ENCODE measurements at regions not wholly inside any gene's neighbourhood (a gene's known extent, or its start where the extent isn't known, plus 50 kb on each side); places are given as distances from the start of the nearest gene placed in this dataset.

GRCh38 chr1:185562461-185563359 is 171.5 kb upstream of the HMCN1 start:
- Mint-ChIP-seq H3K4me3 (no peak overlapping the region), H3K36me3 (ENCODE audit: low read depth) (no peaks in the 10 kb centered on the region), H3K27ac (no peak overlapping the region), H3K4me1 (peaks cover 59% of the 10 kb centered on the region), H3K27me3 (no peaks in the 10 kb centered on the region), H3K9me3 (peaks cover 6% of the 10 kb centered on the region)
- DNase-seq: no peak
- intact Hi-C loops (cut with micrococcal nuclease): loop anchor here (5.0 to 10.0 kb wide), 6 partner anchors 120 to 808 kb away; partner anchors contain the start of genes EDEM3 and NIBAN1

- peak overlapping the region; percentile 47 for H3K4me3 Mint-ChIP-seq
- H3K27me3 Mint-ChIP-seq: no peaks in the 10 kb centered on the region
- H3K9me3 Mint-ChIP-seq: no peaks in the 10 kb centered on the region
- intact Hi-C loops (cut with micrococcal nuclease): loop anchor here (2.0 to 10.0 kb wide), 9 partner anchors 61 to 807 kb away; partner anchors contain the start of genes EDEM3, NIBAN1, SWT1 and TRMT1L
- H3K36me3 Mint-ChIP-seq (ENCODE audit: low read depth): no peaks in the 10 kb centered on the region
- peaks cover 48% of the 10 kb centered on the region for H3K4me1 Mint-ChIP-seq
- H3K27ac Mint-ChIP-seq: peak overlapping the region; percentile 68
- peak; percentile 76 for DNase-seq
These were observed 172.6 kb upstream of the HMCN1 start for GRCh38 chr1:185561629-185562028.

- H3K4me1 Mint-ChIP-seq: peaks cover 44% of the 10 kb centered on the region
- H3K36me3 Mint-ChIP-seq (ENCODE audit: low read depth): no peaks in the 10 kb centered on the region
- H3K9me3 Mint-ChIP-seq: no peaks in the 10 kb centered on the region
- peak; percentile 75 for DNase-seq
- peak overlapping the region; percentile 64 for H3K4me3 Mint-ChIP-seq
- no peaks in the 10 kb centered on the region for H3K27me3 Mint-ChIP-seq
- intact Hi-C loops (cut with micrococcal nuclease): loop anchor here (1.0 to 10.0 kb wide), 13 partner anchors 8 to 806 kb away; partner anchors contain the start of genes EDEM3, IVNS1ABP, NIBAN1 and SWT1
- peak overlapping the region; percentile 68 for H3K27ac Mint-ChIP-seq
These were observed 173.4 kb upstream of the HMCN1 start for GRCh38 chr1:185560760-185561159.

- Mint-ChIP-seq H3K4me3 (peak overlapping the region; percentile 64), H3K4me1 (peaks cover 44% of the 10 kb centered on the region), H3K27ac (peak overlapping the region; percentile 68), H3K9me3 (no peaks in the 10 kb centered on the region), H3K27me3 (no peaks in the 10 kb centered on the region), H3K36me3 (ENCODE audit: low read depth) (no peaks in the 10 kb centered on the region)
- intact Hi-C loops (cut with micrococcal nuclease): loop anchor here (1.0 to 10.0 kb wide), 13 partner anchors 8 to 805 kb away; partner anchors contain the start of genes EDEM3, IVNS1ABP, NIBAN1 and SWT1
- peak; percentile 92 for DNase-seq
These were observed 174.4 kb upstream of the HMCN1 start for GRCh38 chr1:185559684-185560331.

DNA sequence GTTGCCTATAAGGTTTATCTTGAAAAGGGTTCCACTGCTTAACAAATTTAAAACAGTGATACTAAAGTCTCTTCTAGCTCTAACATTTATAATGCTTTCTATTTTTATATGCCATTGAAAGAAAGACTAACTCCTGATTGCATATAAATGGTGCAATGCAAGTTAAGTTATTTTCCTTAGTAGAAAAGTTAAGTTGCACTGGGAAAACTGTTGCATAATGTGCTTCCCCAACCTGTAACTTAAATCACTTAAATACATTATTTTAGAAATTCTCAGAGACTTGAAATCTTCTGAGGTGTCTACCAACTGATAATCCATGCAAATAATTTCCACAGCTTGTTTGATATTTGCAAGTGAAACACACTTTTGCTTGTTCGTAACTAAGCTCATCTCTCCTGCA is 175.0 kb upstream of the HMCN1 start:
- Mint-ChIP-seq H3K27me3 (no peaks in the 10 kb centered on the region), H3K4me3 (no peak overlapping the region)

DNA sequence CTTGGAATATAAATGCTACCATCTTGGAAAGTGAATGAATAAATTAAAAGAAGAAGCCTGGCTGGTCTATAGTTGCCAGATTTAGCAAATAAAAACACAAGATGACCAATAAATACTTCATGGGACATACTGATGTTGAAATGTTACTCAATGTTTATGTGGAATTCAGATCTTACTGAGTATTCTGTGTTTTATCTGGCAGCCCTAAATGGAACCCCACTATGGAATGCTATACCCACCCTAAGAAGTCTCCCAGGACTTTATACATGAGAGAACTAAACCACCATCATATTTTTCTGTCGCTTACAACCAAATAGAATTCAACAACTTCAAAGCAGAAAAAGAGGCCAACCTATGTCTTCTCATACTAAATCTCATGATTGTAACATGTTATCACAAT is 177.6 kb upstream of the HMCN1 start:
- Mint-ChIP-seq H3K27ac (no peak overlapping the region), H3K4me3 (no peak overlapping the region), H3K9me3 (no peaks in the 10 kb centered on the region), H3K27me3 (no peaks in the 10 kb centered on the region), H3K36me3 (ENCODE audit: low read depth) (no peaks in the 10 kb centered on the region), H3K4me1 (peaks cover 26% of the 10 kb centered on the region)
- intact Hi-C loops (cut with micrococcal nuclease): no loop called here
- DNase-seq: no peak

More for the DNA sequence above, 175.0 kb upstream of the HMCN1 start:
- peaks cover 42% of the 10 kb centered on the region for H3K4me1 Mint-ChIP-seq
- intact Hi-C loops (cut with micrococcal nuclease): no loop called here
- DNase-seq: no peak
- H3K36me3 Mint-ChIP-seq (ENCODE audit: low read depth): no peaks in the 10 kb centered on the region
- H3K9me3 Mint-ChIP-seq: no peaks in the 10 kb centered on the region
- H3K27ac Mint-ChIP-seq: peak overlapping the region; percentile 68

- no peak for DNase-seq
- Mint-ChIP-seq H3K4me3 (no peak overlapping the region), H3K9me3 (no peaks in the 10 kb centered on the region), H3K27ac (no peak overlapping the region), H3K4me1 (peaks cover 18% of the 10 kb centered on the region), H3K27me3 (no peaks in the 10 kb centered on the region), H3K36me3 (ENCODE audit: low read depth) (peaks cover 2% of the 10 kb centered on the region)
- intact Hi-C loops (cut with micrococcal nuclease): no loop called here
These were observed 178.4 kb upstream of the HMCN1 start for GRCh38 chr1:185555743-185556142.

DNA sequence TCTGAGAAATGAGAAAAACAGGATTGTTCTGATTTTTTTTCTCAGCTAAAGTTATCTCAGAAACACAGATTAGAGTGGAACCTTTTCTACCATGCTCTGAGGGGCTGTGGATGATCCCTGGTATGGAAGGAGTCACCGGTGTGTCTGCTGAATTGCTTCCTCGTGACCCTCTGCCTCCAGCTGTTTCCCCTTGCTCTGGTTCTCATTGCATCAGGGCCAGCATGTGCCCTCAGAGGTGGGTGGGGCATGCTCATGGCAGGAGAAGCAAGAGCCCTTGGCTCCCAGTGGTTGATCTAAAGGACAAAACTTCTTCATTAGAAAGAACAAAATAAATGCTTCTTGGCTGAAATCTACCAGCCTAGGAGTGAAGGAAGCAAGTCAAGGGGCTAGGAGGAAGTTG is 183.2 kb upstream of the HMCN1 start:
- H3K9me3 Mint-ChIP-seq: peaks cover 21% of the 10 kb centered on the region
- no peak overlapping the region for H3K27ac Mint-ChIP-seq
- H3K27me3 Mint-ChIP-seq: no peaks in the 10 kb centered on the region

GRCh38 chr1:185549906-185550305 is 184.3 kb upstream of the HMCN1 start:
- H3K4me3 Mint-ChIP-seq: no peak overlapping the region
- H3K9me3 Mint-ChIP-seq: peaks cover 22% of the 10 kb centered on the region
- intact Hi-C loops (cut with micrococcal nuclease): no loop called here
- DNase-seq: no peak
- peaks cover 2% of the 10 kb centered on the region for H3K36me3 Mint-ChIP-seq (ENCODE audit: low read depth)
- peaks cover 2% of the 10 kb centered on the region for H3K4me1 Mint-ChIP-seq
- no peaks in the 10 kb centered on the region for H3K27me3 Mint-ChIP-seq
- no peak overlapping the region for H3K27ac Mint-ChIP-seq

More for the DNA sequence above, 183.2 kb upstream of the HMCN1 start:
- Mint-ChIP-seq H3K4me1 (peaks cover 2% of the 10 kb centered on the region), H3K36me3 (ENCODE audit: low read depth) (peaks cover 2% of the 10 kb centered on the region), H3K4me3 (no peak overlapping the region)
- intact Hi-C loops (cut with micrococcal nuclease): no loop called here
- DNase-seq: no peak

GRCh38 chr1:185546029-185546428 is 188.2 kb upstream of the HMCN1 start:
- Mint-ChIP-seq H3K4me1 (peaks cover 2% of the 10 kb centered on the region), H3K27me3 (no peaks in the 10 kb centered on the region), H3K27ac (no peak overlapping the region), H3K36me3 (ENCODE audit: low read depth) (peaks cover under 1% of the 10 kb centered on the region), H3K9me3 (peaks cover 24% of the 10 kb centered on the region), H3K4me3 (no peak overlapping the region)
- no peak for DNase-seq
- intact Hi-C loops (cut with micrococcal nuclease): no loop called here

DNA sequence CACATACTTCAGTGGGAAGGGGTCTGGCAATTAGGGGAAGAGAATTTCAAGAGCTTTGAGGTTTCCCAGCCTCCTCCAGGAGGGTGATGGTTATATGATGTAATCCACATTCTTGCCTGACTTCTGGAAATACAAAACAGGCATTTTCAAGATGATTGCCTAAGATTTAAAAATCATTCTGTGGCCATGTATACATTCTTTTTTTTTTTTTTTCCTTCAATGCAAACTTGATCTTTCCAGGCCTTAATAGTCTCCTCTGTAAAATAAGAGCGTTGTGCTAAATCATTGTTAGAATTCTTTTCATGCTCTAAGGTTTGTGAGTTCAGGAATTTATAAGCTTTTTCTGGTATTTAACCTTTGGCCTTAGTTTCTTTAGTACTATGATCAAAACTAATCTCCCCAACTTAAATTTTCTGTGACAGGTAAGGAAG is 192.3 kb upstream of the HMCN1 start:
- H3K27ac Mint-ChIP-seq: no peak overlapping the region
- H3K4me3 Mint-ChIP-seq: no peak overlapping the region
- no peaks in the 10 kb centered on the region for H3K27me3 Mint-ChIP-seq
- no peak for DNase-seq
- intact Hi-C loops (cut with micrococcal nuclease): no loop called here
- H3K4me1 Mint-ChIP-seq: peaks cover 10% of the 10 kb centered on the region
- peaks cover 26% of the 10 kb centered on the region for H3K9me3 Mint-ChIP-seq
- H3K36me3 Mint-ChIP-seq (ENCODE audit: low read depth): peaks cover 6% of the 10 kb centered on the region

DNA sequence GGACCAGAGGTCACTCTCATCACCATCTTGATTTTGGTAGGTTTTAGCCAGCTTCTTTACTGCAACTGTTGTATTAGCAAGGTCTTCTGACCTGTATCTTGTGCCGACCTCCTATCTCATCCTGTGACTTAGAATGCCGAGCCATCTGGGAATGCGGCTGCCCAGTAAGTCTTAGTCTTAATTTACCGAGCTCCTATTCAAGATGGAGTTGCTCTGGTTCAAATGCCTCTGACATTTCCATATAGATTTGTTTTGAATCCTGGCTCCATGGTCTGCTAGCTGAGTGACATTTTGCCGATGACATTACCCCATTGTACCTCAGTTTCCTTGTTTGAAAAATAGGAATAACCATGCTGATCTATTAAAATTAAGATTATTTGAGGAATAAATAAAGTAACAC is 193.9 kb upstream of the HMCN1 start:
- Mint-ChIP-seq H3K27me3 (no peaks in the 10 kb centered on the region), H3K4me3 (no peak overlapping the region), H3K9me3 (peaks cover 17% of the 10 kb centered on the region), H3K27ac (no peak overlapping the region), H3K4me1 (peaks cover 13% of the 10 kb centered on the region), H3K36me3 (ENCODE audit: low read depth) (peaks cover 6% of the 10 kb centered on the region)
- no peak for DNase-seq
- intact Hi-C loops (cut with micrococcal nuclease): no loop called here

DNA sequence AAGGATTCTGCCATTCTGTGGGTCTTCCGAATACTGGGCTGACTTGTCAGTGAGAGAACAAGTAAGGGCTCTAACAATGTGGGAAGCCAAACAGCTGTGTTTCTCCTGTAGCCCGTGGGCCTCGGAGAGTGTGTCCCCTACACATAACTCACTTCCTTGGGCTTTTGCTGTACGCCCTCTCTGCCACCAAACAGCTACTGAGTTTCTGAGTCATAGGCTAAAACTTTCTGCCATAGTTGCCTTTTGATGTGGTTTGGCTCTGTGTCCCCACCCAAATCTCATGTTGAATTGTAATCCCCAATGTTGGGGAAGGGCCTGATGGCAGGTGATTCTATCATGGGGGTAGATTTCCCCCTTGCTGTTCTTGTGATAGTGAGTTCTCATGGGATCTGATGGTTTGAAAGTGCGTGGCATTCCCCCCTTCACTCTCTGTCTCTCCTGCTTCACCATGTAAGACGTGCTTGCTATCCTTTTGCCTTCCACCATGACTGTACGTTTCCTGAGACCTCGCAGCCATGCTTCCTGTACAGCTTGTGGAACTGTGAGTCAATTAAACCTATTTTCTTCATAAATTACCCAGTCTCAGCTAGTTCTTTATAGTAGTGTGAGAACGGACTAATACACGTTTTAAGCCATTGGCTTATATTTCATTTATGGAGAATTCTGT is 194.8 kb upstream of the HMCN1 start:
- H3K4me1 Mint-ChIP-seq: peaks cover 13% of the 10 kb centered on the region
- H3K27ac Mint-ChIP-seq: peak overlapping the region; percentile 57
- H3K4me3 Mint-ChIP-seq: no peak overlapping the region
- peaks cover 6% of the 10 kb centered on the region for H3K36me3 Mint-ChIP-seq (ENCODE audit: low read depth)
- no peak for DNase-seq
- intact Hi-C loops (cut with micrococcal nuclease): no loop called here
- H3K9me3 Mint-ChIP-seq: peaks cover 17% of the 10 kb centered on the region
- H3K27me3 Mint-ChIP-seq: no peaks in the 10 kb centered on the region
